Ishikawa (cell line): ENCODE measurements at regions not wholly inside any gene's neighbourhood (a gene's known extent, or its start where the extent isn't known, plus 50 kb on each side); places are given as distances from the start of the nearest gene placed in this dataset.

Source experiments
- CEBPB ChIP-seq: IDR thresholded peaks from 2 replicates; pipeline ENCODE4 v1.6.1; 2012
- CREB1 ChIP-seq: IDR thresholded peaks from 2 replicates; pipeline ENCODE4 v1.6.1; 2012; ENCODE audit warnings: low read depth
- EGR1 ChIP-seq: IDR thresholded peaks from 2 replicates; pipeline ENCODE4 v1.6.1; 2012
- EP300 ChIP-seq: IDR thresholded peaks from 2 replicates; pipeline ENCODE4 v1.6.1; 2012; ENCODE audit warnings: borderline replicate concordance
- FOXM1 ChIP-seq: IDR thresholded peaks from 2 replicates; pipeline ENCODE4 v1.6.1; 2012; ENCODE audit warnings: low read depth, borderline replicate concordance
- NFIC ChIP-seq: IDR thresholded peaks from 2 replicates; pipeline ENCODE4 v1.6.1; 2012
- RAD21 ChIP-seq: IDR thresholded peaks from 2 replicates; pipeline ENCODE4 v1.6.1; 2012; ENCODE audit warnings: low read depth
- TAF1 ChIP-seq: IDR thresholded peaks from 2 replicates; pipeline ENCODE4 v1.6.1; 2012; ENCODE audit warnings: low read depth, mild to moderate bottlenecking
- TCF12 ChIP-seq: IDR thresholded peaks from 2 replicates; pipeline ENCODE4 v1.6.1; 2012; ENCODE audit warnings: low read depth
- TEAD4 ChIP-seq: IDR thresholded peaks from 2 replicates; pipeline ENCODE4 v1.6.1; 2012
- YY1 ChIP-seq: IDR thresholded peaks from 2 replicates; pipeline ENCODE4 v1.6.1; 2012; ENCODE audit warnings: low read depth
- ZBTB7A ChIP-seq: IDR thresholded peaks from 2 replicates; pipeline ENCODE4 v1.6.1; 2012; ENCODE audit warnings: low read depth
- TF ChIP-seq, protein P1 (sequence below): IDR thresholded peaks from 2 replicates; pipeline ENCODE4 v1.6.1; 2012
- TF ChIP-seq, protein P2 (sequence below): IDR thresholded peaks from 2 replicates; pipeline ENCODE4 v1.6.1; 2012
- TF ChIP-seq, protein P3 (sequence below): IDR thresholded peaks from 2 replicates; pipeline ENCODE4 v1.6.1; 2012; ENCODE audit warnings: low read depth, mild to moderate bottlenecking

DNA sequence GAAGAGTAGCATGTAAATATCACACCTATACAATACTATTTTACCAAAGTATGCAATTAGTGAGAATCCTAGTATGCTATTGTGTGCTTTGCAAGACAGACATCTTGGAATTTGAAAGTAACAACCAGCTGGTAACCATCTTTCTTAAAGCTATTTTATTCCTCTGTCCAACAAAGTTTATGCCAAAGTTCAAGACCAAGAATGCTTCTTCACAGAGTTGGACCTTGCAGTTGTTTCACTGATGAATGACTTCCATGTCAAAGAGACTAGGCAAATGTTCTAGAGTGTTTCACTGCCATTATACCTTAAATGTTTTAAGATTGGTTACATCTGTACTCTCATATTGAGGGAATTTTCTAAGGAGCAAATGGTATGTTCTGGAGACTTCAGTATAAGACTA is 215.2 kb upstream of the CRIM1 start:
- TF ChIP-seq CREB1, result no peak
- TF ChIP-seq, protein P1, sequence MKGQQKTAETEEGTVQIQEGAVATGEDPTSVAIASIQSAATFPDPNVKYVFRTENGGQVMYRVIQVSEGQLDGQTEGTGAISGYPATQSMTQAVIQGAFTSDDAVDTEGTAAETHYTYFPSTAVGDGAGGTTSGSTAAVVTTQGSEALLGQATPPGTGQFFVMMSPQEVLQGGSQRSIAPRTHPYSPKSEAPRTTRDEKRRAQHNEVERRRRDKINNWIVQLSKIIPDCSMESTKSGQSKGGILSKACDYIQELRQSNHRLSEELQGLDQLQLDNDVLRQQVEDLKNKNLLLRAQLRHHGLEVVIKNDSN, result no peak
- TF ChIP-seq TCF12, result no peak

DNA sequence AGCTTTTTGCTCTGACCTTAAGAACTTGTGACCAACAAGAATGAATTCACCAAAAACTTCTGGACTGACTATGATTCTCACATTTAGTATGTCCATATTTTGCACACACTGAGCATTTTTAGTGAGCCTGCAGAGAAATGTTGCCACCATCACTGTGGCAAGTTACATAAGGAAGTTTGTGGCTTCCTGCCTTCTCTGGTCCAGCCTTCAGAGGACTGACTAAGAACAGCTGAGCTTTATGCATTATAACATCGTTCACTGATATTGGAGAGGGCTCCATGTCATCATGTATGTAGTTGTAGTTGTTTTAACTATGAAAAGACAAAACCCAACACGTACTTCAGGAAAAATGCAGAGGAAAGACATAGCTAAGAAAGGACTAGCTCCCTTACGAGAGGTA is 218.0 kb upstream of the CRIM1 start:
- TF ChIP-seq EP300, result no peak
- TF ChIP-seq YY1, result no peak
- TF ChIP-seq CREB1, result no peak
- TF ChIP-seq, protein P2, sequence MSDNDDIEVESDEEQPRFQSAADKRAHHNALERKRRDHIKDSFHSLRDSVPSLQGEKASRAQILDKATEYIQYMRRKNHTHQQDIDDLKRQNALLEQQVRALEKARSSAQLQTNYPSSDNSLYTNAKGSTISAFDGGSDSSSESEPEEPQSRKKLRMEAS, result no peak
- TF ChIP-seq, protein P1, result no peak
- TF ChIP-seq ZBTB7A, result no peak
- no peak for TF ChIP-seq TEAD4
- TF ChIP-seq EGR1, result no peak

DNA sequence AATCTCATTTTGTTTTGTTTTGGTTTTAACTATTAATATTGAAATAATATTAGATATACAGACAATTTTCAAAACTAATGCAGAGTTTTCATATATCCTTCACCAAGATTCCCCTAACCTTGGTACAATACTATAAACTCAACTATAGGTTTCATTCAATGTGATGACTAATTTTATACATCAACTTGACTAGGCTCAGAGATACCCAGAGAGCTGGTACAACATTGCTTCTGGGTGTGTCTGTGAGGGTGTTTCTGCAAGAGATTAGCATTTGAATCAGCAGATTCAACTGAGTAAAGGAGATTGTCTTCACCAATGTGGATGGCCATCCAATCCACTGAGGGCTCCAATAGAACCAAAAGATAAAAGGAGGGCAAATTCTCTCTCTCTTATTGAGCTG is 221.3 kb upstream of the CRIM1 start:
- no peak for TF ChIP-seq ZBTB7A
- no peak for TF ChIP-seq CEBPB
- TF ChIP-seq RAD21, result no peak
- no peak for TF ChIP-seq EP300
- no peak for TF ChIP-seq FOXM1
- TF ChIP-seq, protein P3, sequence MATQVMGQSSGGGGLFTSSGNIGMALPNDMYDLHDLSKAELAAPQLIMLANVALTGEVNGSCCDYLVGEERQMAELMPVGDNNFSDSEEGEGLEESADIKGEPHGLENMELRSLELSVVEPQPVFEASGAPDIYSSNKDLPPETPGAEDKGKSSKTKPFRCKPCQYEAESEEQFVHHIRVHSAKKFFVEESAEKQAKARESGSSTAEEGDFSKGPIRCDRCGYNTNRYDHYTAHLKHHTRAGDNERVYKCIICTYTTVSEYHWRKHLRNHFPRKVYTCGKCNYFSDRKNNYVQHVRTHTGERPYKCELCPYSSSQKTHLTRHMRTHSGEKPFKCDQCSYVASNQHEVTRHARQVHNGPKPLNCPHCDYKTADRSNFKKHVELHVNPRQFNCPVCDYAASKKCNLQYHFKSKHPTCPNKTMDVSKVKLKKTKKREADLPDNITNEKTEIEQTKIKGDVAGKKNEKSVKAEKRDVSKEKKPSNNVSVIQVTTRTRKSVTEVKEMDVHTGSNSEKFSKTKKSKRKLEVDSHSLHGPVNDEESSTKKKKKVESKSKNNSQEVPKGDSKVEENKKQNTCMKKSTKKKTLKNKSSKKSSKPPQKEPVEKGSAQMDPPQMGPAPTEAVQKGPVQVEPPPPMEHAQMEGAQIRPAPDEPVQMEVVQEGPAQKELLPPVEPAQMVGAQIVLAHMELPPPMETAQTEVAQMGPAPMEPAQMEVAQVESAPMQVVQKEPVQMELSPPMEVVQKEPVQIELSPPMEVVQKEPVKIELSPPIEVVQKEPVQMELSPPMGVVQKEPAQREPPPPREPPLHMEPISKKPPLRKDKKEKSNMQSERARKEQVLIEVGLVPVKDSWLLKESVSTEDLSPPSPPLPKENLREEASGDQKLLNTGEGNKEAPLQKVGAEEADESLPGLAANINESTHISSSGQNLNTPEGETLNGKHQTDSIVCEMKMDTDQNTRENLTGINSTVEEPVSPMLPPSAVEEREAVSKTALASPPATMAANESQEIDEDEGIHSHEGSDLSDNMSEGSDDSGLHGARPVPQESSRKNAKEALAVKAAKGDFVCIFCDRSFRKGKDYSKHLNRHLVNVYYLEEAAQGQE, result no peak
- no peak for TF ChIP-seq EGR1
- TF ChIP-seq TAF1, result no peak
- TF ChIP-seq TEAD4, result no peak
- no peak for TF ChIP-seq CREB1

DNA sequence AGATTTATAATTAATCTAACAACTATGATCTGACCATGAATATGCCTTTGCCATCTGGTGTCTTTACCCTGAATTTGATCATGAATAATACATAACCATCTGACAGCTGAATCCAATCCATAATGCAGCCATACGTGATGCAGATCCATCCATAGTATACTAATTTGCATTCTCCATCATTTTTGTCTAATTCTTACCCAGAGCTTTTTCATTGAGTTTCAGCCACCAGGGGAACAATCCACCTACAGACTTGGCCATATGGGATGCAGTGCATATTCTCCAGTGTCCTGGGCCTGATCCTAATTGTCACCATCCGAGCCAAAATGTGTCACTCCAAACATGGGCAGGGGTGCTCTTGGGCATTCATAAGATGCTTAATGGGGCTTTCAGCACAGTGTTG is 227.2 kb upstream of the CRIM1 start:
- TF ChIP-seq NFIC (no peak), RAD21 (no peak), EGR1 (no peak), EP300 (no peak), FOXM1 (no peak), CEBPB (no peak), TCF12 (no peak), ZBTB7A (no peak), TAF1 (no peak), CREB1 (no peak), YY1 (no peak), TEAD4 (no peak)
- TF ChIP-seq, protein P2, result no peak
- TF ChIP-seq, protein P1, result no peak
- TF ChIP-seq, protein P3, result no peak

DNA sequence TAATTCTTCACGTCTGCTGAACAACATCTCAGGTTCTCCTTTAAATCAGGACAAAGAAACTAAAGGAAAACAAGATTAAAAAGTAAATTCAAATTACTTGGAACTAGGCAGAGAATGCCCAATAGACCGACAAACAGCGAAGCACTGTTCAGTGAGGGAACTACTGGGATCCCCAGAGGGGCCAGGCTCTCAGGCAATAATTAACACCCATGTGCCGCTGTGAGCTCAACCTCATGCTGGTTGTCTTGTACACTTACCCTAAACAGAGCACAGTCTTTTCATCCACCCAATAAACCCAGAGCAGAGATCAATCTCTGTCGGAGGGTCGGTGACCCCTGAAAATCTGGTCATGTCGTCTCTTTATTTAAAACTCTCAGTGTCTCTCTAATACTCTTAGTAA is 229.9 kb upstream of the CRIM1 start:
- TF ChIP-seq, protein P1, result no peak
- no peak for TF ChIP-seq TCF12
- TF ChIP-seq, protein P2, result no peak
- TF ChIP-seq TEAD4, result no peak
- TF ChIP-seq FOXM1, result no peak
- no peak for TF ChIP-seq EP300
- TF ChIP-seq EGR1, result no peak
- no peak for TF ChIP-seq NFIC
- TF ChIP-seq ZBTB7A, result no peak
- no peak for TF ChIP-seq RAD21
- no peak for TF ChIP-seq CEBPB
- TF ChIP-seq CREB1, result no peak
- TF ChIP-seq YY1, result no peak
- TF ChIP-seq, protein P3, result no peak
- no peak for TF ChIP-seq TAF1
